HG02678 (cell line): ENCODE measurements at regions not wholly inside any gene's neighbourhood (a gene's known extent, or its start where the extent isn't known, plus 50 kb on each side); places are given as distances from the start of the nearest gene placed in this dataset.

ENCODE experiments used
- ATAC-seq: cut with Tn5 transposase; IDR thresholded peaks from one replicate; pipeline ENCODE4 v1.9.1; 2021; ENCODE audit warnings: mild to moderate bottlenecking, moderate library complexity; ENCODE audit not compliant: unreplicated experiment

DNA sequence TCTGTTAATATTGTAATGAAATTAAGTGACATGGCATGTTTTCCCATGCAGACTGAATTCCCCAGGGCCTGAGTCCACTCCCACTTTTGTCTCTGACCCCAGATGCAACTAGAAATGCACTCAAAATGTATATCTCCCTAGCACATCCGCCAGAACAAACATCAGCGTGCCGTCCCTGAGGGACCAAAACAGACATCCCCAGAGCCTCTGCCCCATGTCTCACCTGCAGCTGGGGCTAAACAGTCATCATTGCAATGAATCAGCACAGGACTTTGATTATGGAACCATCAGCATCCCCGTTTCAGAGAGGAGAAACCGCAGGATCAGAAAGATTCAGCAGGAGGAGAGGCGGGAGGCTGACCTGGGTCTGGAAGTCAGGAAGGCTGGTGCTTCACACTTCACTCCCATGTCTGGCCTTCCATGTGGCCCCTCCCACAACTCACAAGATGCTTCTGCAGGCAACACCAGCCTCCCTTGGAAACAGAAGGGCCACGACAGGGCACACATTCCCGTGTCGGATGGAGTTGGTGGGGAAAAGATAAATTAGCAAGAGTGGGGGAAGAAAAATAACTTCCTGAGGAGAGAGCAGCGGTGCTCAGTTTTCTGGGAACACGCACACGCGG lies 130.6 kb upstream of the VSTM2B start:
- no peak for ATAC-seq

DNA sequence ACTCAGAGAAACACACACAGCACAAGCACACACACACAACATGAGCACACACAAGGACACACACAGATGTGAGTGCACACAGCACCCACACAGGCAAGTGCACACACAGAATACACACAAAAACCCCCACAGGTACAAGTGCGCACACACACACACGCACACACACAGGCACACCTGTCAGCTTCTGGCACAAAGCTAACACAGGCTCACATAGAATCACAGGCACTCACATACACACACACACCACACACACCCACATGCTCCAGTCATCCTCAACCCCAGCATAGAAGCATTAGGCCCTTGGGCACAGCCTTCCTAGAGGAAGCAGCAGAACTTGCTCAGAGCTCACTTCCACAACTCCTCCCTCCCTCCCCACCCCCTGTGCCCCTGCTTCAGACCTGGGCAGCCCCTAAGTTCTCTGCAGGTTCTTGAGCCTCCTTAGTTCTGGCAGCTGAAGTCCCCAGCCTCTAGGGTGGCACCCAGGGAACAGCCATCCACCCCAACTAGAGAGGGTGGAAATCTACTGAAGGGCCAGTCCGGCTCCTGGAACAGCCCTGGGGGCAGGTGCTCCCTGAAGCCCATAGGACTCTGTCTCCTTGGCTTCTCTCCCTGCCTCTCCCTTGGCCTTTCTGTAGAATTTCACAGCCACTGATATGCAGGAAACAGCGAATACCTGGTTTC lies 129.9 kb upstream of the VSTM2B start:
- ATAC-seq: no peak

DNA sequence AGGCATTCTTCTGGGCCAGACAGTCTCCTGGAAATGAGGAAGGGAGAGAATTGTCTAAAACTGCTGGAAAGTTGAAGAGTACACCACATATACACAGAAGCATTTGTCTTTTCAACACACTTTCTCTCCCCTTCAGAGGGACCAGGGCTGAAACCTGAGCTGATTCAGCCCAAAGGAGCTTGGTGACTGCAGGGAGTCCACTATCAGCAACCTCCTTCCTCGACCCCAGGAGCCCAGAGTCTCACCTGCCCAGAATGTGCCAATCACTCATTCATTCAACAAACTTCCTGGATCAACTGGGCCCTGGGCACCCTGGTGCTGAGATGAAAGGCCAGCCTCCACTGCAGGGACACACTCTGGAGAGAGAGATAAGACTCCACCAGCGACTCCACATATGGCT lies 128.9 kb upstream of the VSTM2B start:
- no peak for ATAC-seq

DNA sequence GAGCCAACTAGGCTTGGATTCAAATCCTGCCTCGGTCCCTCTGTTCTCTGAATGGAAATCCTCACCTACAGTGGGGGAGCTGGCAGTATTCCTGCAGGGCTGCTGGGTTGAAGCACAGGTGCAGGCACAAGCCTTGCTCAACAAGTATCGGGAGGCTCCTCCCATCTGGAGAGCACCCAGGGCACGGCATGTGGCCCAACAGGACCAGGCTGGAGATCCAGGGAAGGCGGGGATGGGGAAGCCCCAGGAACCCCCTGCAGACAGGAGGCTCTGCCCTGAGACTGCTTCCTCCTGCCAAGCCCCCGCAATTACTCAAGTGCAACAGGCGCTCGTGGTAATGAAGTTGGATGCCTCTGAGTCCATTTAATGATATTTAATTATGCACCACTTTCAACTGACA lies 128.0 kb upstream of the VSTM2B start:
- ATAC-seq: no peak

DNA sequence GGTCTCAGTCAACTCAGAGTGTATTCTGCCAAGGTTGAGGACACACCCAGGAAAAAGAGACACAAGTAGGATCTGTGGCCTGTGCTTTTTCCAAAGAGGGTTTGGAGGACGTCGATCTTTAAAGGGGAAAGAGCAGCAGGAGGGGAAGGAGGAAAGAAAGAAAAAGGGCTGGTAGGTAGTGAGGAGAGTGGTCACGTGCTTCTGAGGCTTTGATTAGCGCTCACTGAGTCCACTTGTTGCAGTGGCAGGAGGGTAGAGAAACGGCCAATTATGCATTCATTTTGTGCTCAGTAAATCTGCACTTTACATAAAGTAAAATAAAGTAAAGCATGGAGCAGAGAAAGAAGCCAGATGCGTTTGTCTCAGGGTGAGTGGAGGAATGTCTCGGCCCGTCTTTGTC lies 126.0 kb upstream of the VSTM2B start:
- no peak for ATAC-seq

DNA sequence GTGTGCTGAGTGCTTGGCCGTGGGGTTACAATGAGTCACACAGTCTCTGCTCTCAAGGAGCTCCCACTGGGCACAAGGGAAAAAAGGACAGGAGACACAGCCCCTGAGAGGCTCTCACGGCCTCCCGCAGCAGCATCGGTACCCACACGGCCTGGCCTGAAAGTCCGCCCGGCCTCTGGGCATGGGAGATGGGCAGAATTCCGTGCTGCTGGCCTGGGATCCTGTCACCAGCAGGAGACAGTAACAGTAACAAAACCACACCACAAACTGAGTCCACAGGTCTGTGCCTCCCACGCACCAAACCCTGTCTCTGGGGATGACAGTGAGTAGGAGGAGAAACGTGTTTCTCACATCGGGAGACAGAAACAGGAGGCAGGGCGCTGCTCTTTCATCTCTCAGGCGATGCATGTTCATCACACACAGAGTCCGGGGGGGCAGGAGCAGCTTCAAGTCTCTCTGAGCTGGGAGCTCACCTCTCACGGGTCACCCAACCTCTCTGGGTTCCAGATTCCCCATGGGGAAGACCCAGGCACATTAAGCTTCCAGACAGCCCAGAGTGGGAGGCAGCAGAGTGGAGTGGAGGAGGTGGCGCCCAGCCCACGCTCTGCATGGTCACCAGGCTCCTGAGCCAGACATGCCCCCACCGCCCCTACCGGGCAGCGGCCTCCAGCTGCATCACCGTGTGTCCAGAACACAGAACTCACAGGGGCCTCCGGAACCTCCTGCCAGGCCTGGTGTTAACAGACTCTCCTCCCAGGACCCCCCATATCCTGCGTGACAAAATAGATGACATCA lies 124.7 kb upstream of the VSTM2B start:
- ATAC-seq: no peak

DNA sequence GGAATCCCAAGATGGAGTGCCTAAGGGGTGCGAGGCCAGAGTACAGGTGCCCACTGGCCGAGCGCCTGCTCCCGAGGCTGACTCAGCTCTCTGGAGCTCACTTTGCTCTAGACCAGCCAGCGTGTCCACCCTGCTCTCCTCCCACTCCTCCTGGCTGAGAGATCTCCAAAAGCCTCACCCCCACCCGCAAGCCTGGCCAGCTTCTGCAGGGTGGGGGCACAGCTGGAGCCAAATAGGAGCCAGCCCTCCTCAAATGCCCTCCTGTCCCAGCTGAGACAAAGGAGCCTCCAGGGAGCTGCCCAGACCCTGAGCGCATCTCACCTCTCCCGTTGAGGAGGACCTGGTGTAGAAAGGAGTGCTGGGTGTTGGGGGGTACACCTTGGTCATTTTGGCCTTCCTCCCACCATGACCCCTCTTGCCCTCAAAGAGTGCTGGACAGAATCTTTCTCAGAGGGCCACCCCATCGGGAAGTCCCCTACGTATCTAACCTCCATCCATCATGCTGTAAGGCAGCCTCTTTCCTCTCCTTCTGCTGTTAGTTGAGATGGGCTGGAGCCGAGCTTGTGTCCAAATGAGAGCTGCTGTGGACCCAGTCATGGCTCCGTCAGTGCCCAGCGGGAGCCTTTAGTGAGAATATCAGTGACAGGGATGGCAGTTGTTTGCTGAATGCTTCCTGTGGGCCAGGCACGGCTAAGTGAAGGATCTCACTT lies 123.9 kb upstream of the VSTM2B start:
- ATAC-seq: no peak

DNA sequence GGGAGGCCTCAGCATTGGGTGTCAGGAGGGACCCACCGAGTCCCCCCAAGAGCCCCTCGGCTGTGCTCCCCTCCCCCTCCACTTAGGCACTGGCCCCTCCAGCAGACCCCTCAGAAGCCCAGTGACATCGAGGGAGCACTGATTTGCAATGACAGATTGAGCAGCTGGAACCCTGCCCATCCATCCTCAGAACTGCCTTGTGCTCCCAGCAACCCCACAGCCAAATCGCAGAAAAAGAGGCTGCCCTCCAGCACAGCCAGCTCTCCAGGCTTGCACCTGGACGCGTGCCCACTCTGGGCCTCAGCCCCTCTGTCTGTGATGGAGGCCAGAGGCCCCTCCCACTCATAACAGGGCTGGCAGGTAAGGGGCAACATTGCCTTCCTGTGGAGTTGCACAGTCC lies 123.2 kb upstream of the VSTM2B start:
- ATAC-seq: no peak

DNA sequence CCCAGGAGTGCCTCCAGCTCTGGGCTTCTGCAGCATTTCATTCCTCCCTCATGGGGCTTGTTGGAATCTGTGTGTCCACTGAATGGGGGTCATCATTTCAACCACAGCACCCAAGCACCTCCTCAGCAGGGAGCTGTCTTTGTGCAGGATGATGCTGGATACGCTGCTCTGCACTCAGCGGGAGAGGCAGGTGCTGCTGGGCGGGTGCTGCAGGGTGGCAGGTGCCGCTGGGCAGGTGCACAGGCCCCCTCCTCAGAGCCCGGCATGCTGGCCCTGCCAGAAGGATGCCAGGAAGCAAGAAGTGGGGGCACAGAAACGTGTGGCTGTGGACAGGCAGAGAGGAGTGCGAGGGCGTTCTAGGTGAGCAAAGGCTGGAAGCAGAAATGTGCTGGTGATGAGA lies 121.8 kb upstream of the VSTM2B start:
- ATAC-seq: no peak

DNA sequence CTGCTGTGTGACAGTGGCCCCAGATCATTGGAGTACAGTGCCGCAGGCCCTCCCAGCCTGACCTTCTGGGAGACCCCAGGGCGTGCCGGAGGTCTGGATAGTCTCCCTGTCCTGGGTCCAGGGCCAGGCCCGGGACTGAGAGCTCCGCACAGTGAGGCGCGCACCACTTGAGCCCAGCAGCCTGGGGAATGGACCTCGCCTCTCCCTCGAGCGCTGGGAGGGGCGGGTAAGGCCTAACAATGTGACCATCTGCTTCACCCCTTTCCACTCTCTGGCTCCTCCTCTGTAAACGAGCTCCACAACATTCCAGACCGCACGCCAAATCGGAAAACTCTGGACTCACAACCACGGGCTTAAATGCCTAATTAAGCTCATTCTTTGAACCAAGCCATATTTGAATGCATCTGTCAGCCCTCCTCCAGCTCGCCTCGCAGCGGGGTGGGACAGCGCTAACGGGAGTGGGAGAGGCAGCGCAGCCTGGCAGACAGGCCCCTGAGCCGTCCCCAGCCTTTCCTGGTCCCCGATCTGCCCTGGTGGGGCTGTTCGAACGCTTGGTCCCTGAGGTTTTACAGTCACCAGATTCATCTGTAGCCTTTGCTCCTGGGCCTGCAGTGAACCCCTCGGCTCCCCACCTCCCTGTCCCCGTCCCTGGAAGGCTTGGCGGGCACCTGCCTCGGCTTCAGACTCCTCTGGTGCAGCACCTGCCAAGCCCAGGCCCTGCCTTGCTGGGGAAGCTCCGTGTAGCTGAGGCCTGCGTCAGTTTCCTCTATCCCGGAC lies 120.7 kb upstream of the VSTM2B start:
- ATAC-seq: no peak

DNA sequence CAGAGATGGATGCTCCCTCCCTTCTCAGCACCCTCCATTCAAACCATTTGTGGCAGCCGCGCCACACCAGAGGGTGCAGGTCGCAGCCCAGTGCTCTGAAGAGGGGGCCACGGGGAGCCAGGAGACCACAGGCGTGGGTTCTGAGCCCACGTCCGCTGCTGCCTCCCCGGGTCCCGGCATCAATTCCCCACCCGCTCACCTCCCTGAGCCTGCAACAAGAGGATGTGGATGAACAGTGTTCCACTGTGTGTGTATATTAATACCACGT lies 120.1 kb upstream of the VSTM2B start:
- no peak for ATAC-seq

DNA sequence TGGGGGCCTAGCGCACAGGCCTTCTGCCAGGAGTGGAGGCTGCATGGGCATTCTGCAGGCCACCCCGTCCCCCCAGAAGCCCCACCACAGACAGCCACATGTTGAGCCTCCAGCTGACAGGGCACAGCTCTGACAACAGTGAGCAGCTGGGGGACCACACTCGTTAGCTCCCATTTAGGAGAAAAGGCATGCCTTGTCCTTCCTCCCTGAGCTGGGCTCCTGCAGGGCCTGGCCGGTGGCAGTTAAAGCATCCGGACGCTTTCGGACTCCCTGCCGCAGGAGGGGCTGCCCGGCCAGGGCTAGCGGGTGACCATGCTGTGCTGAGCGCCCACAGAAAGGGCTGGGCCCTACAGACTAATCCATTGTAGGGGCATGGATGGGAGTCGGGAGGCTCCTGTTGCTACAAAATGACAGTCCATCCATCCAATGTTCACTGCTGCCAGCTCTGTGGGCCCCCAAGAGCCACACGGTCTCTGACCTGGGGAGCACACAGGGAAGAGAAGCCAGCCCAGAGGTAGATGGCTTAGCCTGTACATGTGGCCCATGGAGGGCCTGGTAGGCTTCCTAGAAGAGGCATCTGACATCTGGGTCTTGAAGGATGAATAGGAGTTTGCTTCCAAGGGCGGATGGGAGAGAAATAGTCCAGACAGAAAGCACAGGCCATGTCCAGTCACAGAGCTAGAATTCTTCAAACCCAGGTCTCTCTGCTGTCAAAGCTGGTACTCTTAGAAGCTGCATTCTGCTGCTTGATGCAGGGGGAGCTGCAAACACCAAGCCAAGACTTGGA lies 116.5 kb upstream of the VSTM2B start:
- no peak for ATAC-seq

DNA sequence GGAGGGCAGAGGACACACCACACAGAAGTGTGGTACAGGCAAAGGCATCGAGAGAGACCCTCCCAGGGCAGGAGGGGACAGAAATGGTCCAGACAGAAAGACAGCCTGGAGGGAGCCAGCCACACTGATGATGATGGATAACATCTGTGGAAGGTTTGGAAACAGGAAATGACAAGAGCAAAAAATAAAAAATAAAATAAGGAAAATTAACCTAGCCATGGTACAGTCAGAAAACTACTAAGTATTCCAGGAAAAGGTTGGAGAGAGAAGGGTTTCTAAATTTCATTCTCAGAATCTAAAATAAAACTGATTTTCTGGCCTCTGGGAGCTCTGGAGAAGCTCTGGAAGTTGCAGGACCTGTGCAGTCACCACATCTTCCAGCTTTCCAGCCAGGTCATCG lies 115.2 kb upstream of the VSTM2B start:
- no peak for ATAC-seq

DNA sequence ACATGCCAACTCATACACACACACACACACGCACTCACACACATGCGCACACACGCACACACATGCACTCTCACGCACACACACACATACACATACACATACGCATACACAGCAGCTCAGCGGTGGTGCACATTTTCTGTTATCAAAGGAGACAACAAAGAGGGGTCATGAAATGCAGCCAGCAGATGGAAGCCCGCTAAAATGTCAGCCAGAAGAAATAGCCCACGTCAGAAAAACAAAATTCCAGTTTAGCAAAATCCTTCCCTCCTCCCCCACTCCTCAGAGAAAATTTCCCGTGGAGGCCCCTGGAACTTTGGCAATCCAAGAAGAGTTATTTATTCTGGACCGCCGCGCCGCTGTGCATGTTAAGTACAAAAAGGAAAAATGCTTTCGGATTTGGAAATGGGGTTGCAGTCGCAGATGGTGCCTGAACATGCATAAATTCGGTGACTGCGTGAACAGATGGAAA lies 114.6 kb upstream of the VSTM2B start:
- no peak for ATAC-seq

DNA sequence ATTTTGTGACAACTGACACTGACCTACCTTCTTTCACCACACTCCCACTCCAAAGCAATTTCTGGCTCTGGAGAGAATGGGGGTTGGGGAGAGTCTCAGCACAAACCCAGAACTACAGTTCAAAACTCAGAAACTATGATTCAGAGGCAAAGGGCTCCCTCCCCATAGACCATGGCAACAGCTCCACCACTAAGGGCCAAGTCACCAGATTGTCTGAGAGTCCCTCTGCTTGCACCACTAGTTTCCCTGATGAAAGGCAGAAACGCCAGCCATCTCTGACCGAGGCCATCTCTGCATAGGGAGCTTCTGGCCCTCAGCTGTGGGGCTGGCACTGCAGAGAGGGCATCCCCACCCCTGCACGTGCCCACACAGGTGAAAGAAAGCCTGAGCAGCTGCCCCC lies 112.4 kb upstream of the VSTM2B start:
- no peak for ATAC-seq

DNA sequence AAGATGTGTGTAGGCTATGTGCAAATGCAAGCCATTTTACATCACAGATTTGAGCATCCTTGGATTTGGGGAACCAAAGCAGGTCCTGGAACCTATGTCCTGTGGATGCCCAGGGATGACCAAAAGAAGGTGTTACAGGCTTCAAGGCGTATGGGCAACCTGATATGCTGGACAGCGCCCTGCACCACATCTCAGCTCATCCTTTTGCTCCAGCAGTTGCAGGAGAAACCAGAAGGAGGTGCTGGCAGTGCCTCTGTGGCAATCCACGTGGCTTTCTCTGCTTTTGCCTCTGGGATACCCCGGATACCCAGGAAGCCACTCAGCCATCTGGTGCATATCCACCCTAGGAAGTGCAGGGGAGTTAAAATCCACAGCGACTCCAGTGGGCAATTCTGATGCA lies 110.3 kb upstream of the VSTM2B start:
- ATAC-seq: no peak

DNA sequence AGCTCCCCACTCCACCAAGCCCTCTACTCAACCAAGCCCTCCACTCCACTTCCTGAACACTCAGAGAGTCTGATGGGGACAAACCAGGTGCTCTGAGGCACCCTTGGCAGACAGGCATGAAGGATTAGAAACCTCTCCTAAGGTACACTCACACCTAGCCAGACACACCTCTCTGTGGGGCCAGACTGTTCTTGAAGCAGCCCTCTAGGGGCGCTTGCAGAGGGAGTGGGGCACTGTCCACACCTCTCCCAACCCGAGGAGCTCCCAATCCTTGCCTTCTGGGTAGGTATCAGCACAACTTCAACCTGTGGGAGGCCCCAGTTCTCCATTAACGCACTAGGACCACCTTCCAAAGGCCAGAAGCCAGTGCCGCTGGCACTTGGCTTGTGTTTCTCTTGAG lies 108.7 kb upstream of the VSTM2B start:
- no peak for ATAC-seq

DNA sequence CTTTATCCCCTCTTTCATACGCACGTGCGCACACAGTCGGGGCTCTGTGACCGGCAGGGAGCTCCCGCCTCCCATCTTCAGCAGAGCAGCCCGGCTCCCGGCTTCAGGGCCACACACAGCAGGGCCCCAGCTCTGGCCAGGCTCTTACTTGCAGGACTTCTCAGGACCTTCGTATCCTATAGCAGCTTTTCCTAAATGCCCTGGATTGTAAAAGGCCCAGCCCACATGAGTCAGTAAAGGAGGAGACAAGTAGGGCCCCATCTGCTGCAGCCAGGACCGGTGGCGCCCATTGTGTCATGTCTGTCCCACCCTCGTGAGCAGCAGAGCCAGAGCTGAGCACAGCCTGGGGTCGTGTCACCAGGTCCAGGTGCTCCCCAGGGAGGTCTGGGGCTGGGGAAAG lies 107.6 kb upstream of the VSTM2B start:
- no peak for ATAC-seq

DNA sequence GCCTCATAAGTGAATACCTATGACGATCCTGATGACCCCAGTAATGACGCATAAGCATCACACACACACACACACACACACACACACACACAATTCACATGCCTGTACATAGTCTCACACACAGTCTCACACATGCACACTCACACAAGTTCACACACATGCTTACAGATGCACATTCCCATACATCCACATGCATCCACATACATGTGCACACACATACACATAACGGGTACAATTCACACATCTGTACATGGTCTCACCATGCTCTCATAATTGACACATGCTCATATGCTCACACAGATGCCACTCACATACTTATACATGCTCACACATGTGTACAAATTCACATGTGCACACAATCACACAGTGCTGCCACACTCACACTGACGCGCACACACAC lies 105.7 kb upstream of the VSTM2B start:
- no peak for ATAC-seq

DNA sequence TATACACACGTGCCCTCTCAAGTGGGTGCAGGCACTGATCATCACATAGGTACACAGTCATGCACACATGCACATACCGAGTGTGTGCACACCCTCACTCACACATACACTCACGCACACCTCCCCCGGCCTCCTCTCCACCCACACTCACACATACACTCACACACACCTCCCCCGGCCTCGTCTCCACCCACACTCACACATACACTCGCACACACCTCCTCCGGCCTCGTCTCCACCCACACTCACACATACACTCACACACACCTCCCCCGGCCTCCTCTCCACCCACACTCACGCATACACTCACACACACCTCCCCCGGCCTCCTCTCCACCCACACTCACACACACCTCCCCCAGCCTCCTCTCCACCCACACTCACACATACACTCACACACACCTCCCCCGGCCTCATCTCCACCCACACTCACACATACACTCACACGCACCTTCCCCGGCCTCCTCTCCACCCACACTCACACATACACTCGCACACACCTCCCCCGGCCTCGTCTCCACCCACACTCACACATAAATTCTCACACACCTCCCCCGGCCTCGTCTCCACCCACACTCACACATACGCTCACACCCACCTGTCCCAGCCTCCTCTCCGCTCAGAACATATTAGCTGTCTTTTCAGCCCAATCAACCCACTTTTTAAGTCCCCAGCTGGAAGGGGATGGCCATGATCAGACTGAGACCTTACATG lies 105.2 kb upstream of the VSTM2B start:
- ATAC-seq: no peak
